ENCODE measurements at regions not wholly inside any gene's neighbourhood (a gene's known extent, or its start where the extent isn't known, plus 50 kb on each side); places are given as distances from the start of the nearest gene placed in this dataset.
"Not testable (repeated sequence)": the region's sequence is repeated elsewhere in the genome, so short reads cannot be mapped to it uniquely, and the experiment has no call there.

DNA sequence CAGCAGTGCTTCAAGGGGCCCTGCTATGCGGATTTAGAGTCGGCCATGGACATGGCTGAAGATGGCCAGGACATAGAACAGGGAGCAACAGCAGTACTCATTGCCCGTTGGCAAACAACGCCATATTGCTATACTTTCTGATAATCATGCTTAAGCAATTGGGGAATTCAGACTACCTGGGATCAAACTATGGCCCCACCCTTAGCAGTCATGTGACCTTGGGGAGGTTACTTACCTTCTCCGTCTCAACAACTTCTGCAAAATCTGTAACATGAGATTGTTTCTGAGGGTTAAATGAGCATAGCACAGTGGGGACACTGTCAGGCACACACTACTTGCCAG lies 62.1 kb upstream of the MSMB start:
- not testable (repeated sequence) for H3K27me3 ChIP-seq (ENCODE audit: insufficient read depth, low read length, poor library complexity); H2BK5ac ChIP-seq (ENCODE audit: low read length); DNase-seq; H3K4me1 ChIP-seq (ENCODE audit: control insufficient read depth, low read depth, low read length); H2BK15ac ChIP-seq (replicated peaks; ENCODE audit: low read depth); H3K4ac ChIP-seq (ENCODE audit: low read depth, low read length); H4K5ac ChIP-seq (ENCODE audit: low read length); H3K56ac ChIP-seq (ENCODE audit: low read length); H3K27ac ChIP-seq (ENCODE audit: low read depth, low read length); H3K18ac ChIP-seq (ENCODE audit: low read length); H4K8ac ChIP-seq (ENCODE audit: low read depth, low read length); H3K79me2 ChIP-seq (ENCODE audit: control insufficient read depth, insufficient read depth, low read length); H3K36me3 ChIP-seq (ENCODE audit: control insufficient read depth, insufficient read depth, low read length); H3K23ac ChIP-seq (ENCODE audit: low read length); H3K79me1 ChIP-seq (ENCODE audit: low read length); H3K4me3 ChIP-seq (ENCODE audit: low read length); H2AK5ac ChIP-seq (ENCODE audit: low read length); H3K4me2 ChIP-seq (ENCODE audit: low read length); H2BK120ac ChIP-seq (ENCODE audit: low read depth, low read length); H3K9ac ChIP-seq (ENCODE audit: low read length)
- whole genome bisulfite sequencing (ENCODE audit: extremely low coverage, insufficient coverage, low lambda C conversion rate) = no CpG with 5 or more reads among the region's 5 CpGs

DNA sequence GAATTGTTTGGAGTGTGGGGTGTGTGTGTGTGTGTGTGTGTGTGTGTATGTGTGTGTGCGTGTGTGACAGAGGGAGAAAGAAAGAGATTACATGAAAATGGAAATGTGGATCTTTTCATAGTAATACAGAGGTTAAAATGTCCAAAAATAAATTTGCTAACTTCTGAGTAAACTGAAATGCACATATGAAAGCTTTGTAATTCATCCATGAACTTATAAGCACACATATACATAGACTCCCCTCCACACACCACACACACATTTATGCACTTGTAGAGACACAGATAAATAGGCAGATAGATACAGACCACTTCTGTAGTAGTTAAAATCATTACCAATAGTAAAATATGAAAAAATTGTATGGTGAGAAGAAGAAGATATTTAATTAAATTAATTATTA lies 108.2 kb upstream of the MSMB start:
- H3K27me3 ChIP-seq (ENCODE audit: insufficient read depth, low read length, poor library complexity); H2BK15ac ChIP-seq (replicated peaks; ENCODE audit: low read depth); H3K79me1 ChIP-seq (ENCODE audit: low read length); H3K4me3 ChIP-seq (ENCODE audit: low read length); H2BK120ac ChIP-seq (ENCODE audit: low read depth, low read length); H3K4ac ChIP-seq (ENCODE audit: low read depth, low read length); H3K18ac ChIP-seq (ENCODE audit: low read length); H2BK5ac ChIP-seq (ENCODE audit: low read length); H3K56ac ChIP-seq (ENCODE audit: low read length); H3K79me2 ChIP-seq (ENCODE audit: control insufficient read depth, insufficient read depth, low read length); DNase-seq; H3K36me3 ChIP-seq (ENCODE audit: control insufficient read depth, insufficient read depth, low read length); H3K27ac ChIP-seq (ENCODE audit: low read depth, low read length); H3K4me2 ChIP-seq (ENCODE audit: low read length); H2AK5ac ChIP-seq (ENCODE audit: low read length); H4K5ac ChIP-seq (ENCODE audit: low read length); H3K4me1 ChIP-seq (ENCODE audit: control insufficient read depth, low read depth, low read length); H3K9ac ChIP-seq (ENCODE audit: low read length); H3K23ac ChIP-seq (ENCODE audit: low read length); H4K8ac ChIP-seq (ENCODE audit: low read depth, low read length): not testable (repeated sequence)
- WGBS (ENCODE audit: extremely low coverage, insufficient coverage, low lambda C conversion rate) = no CpG with 5 or more reads among the region's 1 CpG

DNA sequence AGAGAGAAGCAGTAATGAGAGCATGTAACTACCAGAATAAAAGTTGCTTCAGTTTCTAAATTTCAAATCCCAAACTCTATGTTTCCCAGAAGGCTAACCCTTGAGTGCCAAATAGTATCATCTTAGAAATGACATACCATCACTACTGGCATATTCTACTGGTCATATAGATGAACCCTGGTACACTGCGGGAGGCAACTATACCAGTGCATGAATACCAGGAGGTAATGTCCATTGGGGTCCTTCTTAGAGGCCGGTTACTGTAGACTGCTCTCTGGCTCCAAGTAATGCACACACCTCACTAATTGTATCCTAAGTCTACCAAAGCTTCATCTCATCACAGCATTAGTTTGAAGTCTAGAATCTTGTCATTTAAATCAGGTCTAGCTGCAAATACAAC lies 108.6 kb upstream of the MSMB start:
- H2BK120ac ChIP-seq (ENCODE audit: low read depth, low read length); H2BK15ac ChIP-seq (replicated peaks; ENCODE audit: low read depth); H3K56ac ChIP-seq (ENCODE audit: low read length); H3K36me3 ChIP-seq (ENCODE audit: control insufficient read depth, insufficient read depth, low read length); H4K8ac ChIP-seq (ENCODE audit: low read depth, low read length); H3K4me1 ChIP-seq (ENCODE audit: control insufficient read depth, low read depth, low read length); H4K5ac ChIP-seq (ENCODE audit: low read length); DNase-seq; H3K18ac ChIP-seq (ENCODE audit: low read length); H3K9ac ChIP-seq (ENCODE audit: low read length); H3K27me3 ChIP-seq (ENCODE audit: insufficient read depth, low read length, poor library complexity); H2BK5ac ChIP-seq (ENCODE audit: low read length); H3K79me1 ChIP-seq (ENCODE audit: low read length); H3K4ac ChIP-seq (ENCODE audit: low read depth, low read length); H3K4me2 ChIP-seq (ENCODE audit: low read length); H3K79me2 ChIP-seq (ENCODE audit: control insufficient read depth, insufficient read depth, low read length); H3K27ac ChIP-seq (ENCODE audit: low read depth, low read length); H3K23ac ChIP-seq (ENCODE audit: low read length); H3K4me3 ChIP-seq (ENCODE audit: low read length); H2AK5ac ChIP-seq (ENCODE audit: low read length): not testable (repeated sequence)
- no CpG with 5 or more reads among the region's 2 CpGs for WGBS (ENCODE audit: extremely low coverage, insufficient coverage, low lambda C conversion rate)

DNA sequence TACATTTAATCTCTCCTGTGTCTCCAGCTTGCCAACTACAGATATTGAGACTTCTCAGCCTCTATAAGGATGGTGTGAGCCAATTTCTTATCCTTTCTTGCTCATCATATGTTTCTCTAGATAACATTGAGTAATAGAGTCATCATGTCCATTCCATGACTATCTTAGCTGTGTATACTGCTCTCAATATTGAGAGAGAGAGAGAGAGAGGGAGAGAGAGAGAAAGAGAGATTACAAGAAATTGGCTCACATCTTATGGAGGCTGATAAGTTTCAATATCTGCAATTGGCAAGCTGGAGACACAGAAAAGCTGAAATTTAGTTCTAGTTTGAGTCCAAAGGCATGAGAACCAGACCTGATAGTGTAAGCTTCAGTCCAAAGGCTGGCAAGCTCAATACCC lies 110.8 kb upstream of the MSMB start:
- not testable (repeated sequence) for H2AK5ac ChIP-seq (ENCODE audit: low read length); H3K4me2 ChIP-seq (ENCODE audit: low read length); H3K4me3 ChIP-seq (ENCODE audit: low read length); H2BK5ac ChIP-seq (ENCODE audit: low read length); H3K23ac ChIP-seq (ENCODE audit: low read length); DNase-seq; H4K8ac ChIP-seq (ENCODE audit: low read depth, low read length); H3K27ac ChIP-seq (ENCODE audit: low read depth, low read length); H3K56ac ChIP-seq (ENCODE audit: low read length); H3K9ac ChIP-seq (ENCODE audit: low read length); H3K79me1 ChIP-seq (ENCODE audit: low read length); H4K5ac ChIP-seq (ENCODE audit: low read length); H3K79me2 ChIP-seq (ENCODE audit: control insufficient read depth, insufficient read depth, low read length); H3K4ac ChIP-seq (ENCODE audit: low read depth, low read length); H3K27me3 ChIP-seq (ENCODE audit: insufficient read depth, low read length, poor library complexity); H3K4me1 ChIP-seq (ENCODE audit: control insufficient read depth, low read depth, low read length); H3K36me3 ChIP-seq (ENCODE audit: control insufficient read depth, insufficient read depth, low read length); H2BK15ac ChIP-seq (replicated peaks; ENCODE audit: low read depth); H3K18ac ChIP-seq (ENCODE audit: low read length); H2BK120ac ChIP-seq (ENCODE audit: low read depth, low read length)

DNA sequence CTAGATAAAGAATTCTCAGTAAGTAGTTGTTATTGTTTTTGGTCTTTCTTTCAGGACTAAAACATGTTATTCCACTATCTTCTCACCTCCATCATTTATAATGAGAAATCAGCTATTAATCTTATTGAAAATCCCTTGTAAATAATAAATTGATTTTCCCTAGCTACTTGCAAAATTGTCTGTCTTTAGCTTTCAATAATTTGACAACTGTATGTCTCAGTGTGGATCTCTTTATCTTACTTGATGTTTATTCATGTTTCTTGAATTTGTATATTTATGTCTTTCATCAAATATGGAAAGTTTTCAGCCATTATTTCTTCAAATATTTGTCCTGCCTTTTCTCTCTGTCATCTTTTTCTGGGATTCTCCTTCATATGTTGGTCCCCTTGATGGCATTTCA lies 117.1 kb upstream of the ANTXRL start:
- H3K4me1 ChIP-seq (ENCODE audit: control insufficient read depth, low read depth, low read length) = no peaks in the 10 kb centered on the region
- no peak overlapping the region for H3K56ac ChIP-seq (ENCODE audit: low read length)
- no peak overlapping the region for H2BK15ac ChIP-seq (replicated peaks; ENCODE audit: low read depth)
- no peak overlapping the region for H3K18ac ChIP-seq (ENCODE audit: low read length)
- H2BK5ac ChIP-seq (ENCODE audit: low read length) = no peak overlapping the region
- no peak overlapping the region for H4K5ac ChIP-seq (ENCODE audit: low read length)
- H2AK5ac ChIP-seq (ENCODE audit: low read length) = no peak overlapping the region
- H3K4me3 ChIP-seq (ENCODE audit: low read length) = no peak overlapping the region
- H3K9ac ChIP-seq (ENCODE audit: low read length) = no peak overlapping the region
- no peak overlapping the region for H3K27ac ChIP-seq (ENCODE audit: low read depth, low read length)
- H2BK120ac ChIP-seq (ENCODE audit: low read depth, low read length) = no peak overlapping the region
- H3K79me1 ChIP-seq (ENCODE audit: low read length) = no peaks in the 10 kb centered on the region
- no peaks in the 10 kb centered on the region for H3K36me3 ChIP-seq (ENCODE audit: control insufficient read depth, insufficient read depth, low read length)
- no peaks in the 10 kb centered on the region for H3K79me2 ChIP-seq (ENCODE audit: control insufficient read depth, insufficient read depth, low read length)
- no peak overlapping the region for H3K4me2 ChIP-seq (ENCODE audit: low read length)
- DNase-seq = no peak
- no peak overlapping the region for H3K4ac ChIP-seq (ENCODE audit: low read depth, low read length)
- no peak overlapping the region for H4K8ac ChIP-seq (ENCODE audit: low read depth, low read length)
- no peak overlapping the region for H3K23ac ChIP-seq (ENCODE audit: low read length)
- no peaks in the 10 kb centered on the region for H3K27me3 ChIP-seq (ENCODE audit: insufficient read depth, low read length, poor library complexity)

DNA sequence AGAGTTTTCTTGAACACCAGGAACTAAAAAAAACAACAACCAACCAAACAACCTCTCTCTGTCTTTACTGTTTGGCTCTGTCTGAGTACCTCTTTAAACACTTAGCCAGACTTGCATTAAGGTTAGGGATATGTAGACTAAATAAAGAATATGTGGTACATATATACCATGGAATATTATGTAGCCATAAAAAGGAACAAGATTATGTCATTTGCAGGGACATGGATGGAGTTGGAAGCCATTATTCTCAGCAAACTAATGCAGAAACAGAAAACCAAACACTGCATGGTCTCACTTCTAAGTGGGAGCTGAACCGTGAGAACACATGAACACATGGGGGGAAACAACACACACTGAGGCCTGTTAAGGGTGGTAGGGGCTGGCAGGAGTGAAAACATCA lies 116.0 kb upstream of the ANTXRL start:
- Histone ChIP-seq H3K4me2 (ENCODE audit: low read length) (no peak overlapping the region), H4K8ac (ENCODE audit: low read depth, low read length) (no peak overlapping the region), H3K4me1 (ENCODE audit: control insufficient read depth, low read depth, low read length) (no peaks in the 10 kb centered on the region), H3K27me3 (ENCODE audit: insufficient read depth, low read length, poor library complexity) (no peaks in the 10 kb centered on the region), H3K79me1 (ENCODE audit: low read length) (no peaks in the 10 kb centered on the region), H2BK120ac (ENCODE audit: low read depth, low read length) (no peak overlapping the region), H2BK5ac (ENCODE audit: low read length) (no peak overlapping the region), H3K56ac (ENCODE audit: low read length) (no peak overlapping the region), H3K27ac (ENCODE audit: low read depth, low read length) (no peak overlapping the region), H3K18ac (ENCODE audit: low read length) (no peak overlapping the region), H3K36me3 (ENCODE audit: control insufficient read depth, insufficient read depth, low read length) (no peaks in the 10 kb centered on the region), H3K9ac (ENCODE audit: low read length) (no peak overlapping the region), H3K23ac (ENCODE audit: low read length) (no peak overlapping the region), H2AK5ac (ENCODE audit: low read length) (no peak overlapping the region), H3K79me2 (ENCODE audit: control insufficient read depth, insufficient read depth, low read length) (no peaks in the 10 kb centered on the region), H3K4ac (ENCODE audit: low read depth, low read length) (no peak overlapping the region), H2BK15ac (replicated peaks; ENCODE audit: low read depth) (no peak overlapping the region), H3K4me3 (ENCODE audit: low read length) (no peak overlapping the region), H4K5ac (ENCODE audit: low read length) (no peak overlapping the region)
- WGBS (ENCODE audit: extremely low coverage, insufficient coverage, low lambda C conversion rate) = no CpG with 5 or more reads among the region's 1 CpG
- no peak for DNase-seq
